Suprapubic skin (tissue), 4 donors: ENCODE measurements at regions not wholly inside any gene's neighbourhood (a gene's known extent, or its start where the extent isn't known, plus 50 kb on each side); places are given as distances from the start of the nearest gene placed in this dataset.

ENCODE experiments used
- EP300 ChIP-seq: sonication (generic); formaldehyde crosslinking; IDR thresholded peaks from one replicate; pipeline ENCODE4 v1.6.1; 2017; ENCODE audit warnings: antibody characterized with exemption
- POLR2A ChIP-seq, 2 donors: fragments of 450-650 bp; IDR thresholded peaks; one replicate each; pipeline ENCODE4 v1.6.1; 2017; ENCODE audit warnings: antibody characterized with exemption in 2 of 2, mild to moderate bottlenecking in 2 of 2, moderate library complexity in 2 of 2
- POLR2AphosphoS5 ChIP-seq, 3 donors: sonication (generic); formaldehyde crosslinking; IDR thresholded peaks; one replicate each; pipeline ENCODE4 v1.6.1; 2017; ENCODE audit warnings: antibody characterized with exemption in 3 of 3
- TF ChIP-seq, protein P1 (sequence below), 2 donors: fragments of 200-600 bp in 1 of 2; fragments of 450-650 bp in 1 of 2; sonication (generic) in 1 of 2; IDR thresholded peaks; one replicate each; pipeline ENCODE4 v1.5.1; 2016 to 2019; ENCODE audit warnings: antibody characterized with exemption in 2 of 2, mild to moderate bottlenecking in 1 of 2, moderate library complexity in 1 of 2

DNA sequence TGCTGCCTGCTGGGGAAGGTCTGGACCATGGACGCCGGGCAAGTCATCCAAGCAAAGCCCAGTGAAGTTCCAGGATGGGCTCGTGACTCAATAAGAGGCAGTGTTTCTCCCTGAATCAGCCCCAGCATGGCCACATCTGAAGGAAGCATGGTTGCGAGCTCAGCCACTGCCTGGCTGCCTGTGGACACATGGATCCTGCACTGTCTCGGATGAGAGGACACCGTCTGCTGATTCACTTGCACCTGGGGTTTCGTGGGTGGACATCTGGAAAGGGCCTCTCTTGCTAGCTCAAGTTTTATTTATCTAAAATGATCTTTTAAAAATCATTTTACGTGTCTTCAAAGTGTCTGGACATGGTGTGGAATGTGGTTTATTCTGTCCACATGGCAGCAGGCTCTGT, 224.8 kb upstream of the FN1 start:
- TF ChIP-seq POLR2A (IDR thresholded peaks at IDR 0.05) (no peak), POLR2AphosphoS5 (IDR thresholded peaks at IDR 0.05) (no peak), EP300 (no peak)
- TF ChIP-seq, protein P1, sequence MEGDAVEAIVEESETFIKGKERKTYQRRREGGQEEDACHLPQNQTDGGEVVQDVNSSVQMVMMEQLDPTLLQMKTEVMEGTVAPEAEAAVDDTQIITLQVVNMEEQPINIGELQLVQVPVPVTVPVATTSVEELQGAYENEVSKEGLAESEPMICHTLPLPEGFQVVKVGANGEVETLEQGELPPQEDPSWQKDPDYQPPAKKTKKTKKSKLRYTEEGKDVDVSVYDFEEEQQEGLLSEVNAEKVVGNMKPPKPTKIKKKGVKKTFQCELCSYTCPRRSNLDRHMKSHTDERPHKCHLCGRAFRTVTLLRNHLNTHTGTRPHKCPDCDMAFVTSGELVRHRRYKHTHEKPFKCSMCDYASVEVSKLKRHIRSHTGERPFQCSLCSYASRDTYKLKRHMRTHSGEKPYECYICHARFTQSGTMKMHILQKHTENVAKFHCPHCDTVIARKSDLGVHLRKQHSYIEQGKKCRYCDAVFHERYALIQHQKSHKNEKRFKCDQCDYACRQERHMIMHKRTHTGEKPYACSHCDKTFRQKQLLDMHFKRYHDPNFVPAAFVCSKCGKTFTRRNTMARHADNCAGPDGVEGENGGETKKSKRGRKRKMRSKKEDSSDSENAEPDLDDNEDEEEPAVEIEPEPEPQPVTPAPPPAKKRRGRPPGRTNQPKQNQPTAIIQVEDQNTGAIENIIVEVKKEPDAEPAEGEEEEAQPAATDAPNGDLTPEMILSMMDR (IDR thresholded peaks at IDR 0.05): no peak
